ENCODE measurements at regions not wholly inside any gene's neighbourhood (a gene's known extent, or its start where the extent isn't known, plus 50 kb on each side); places are given as distances from the start of the nearest gene placed in this dataset.

GRCh38 chr1:58365328-58365727 lies 181.2 kb downstream of the OMA1 start:
- no peak for DNase-seq

- no peak for DNase-seq
Observed at GRCh38 chr1:58363585-58363984, 182.9 kb downstream of the OMA1 start.

- no peak for DNase-seq
Observed at GRCh38 chr1:58361134-58361533, 185.4 kb downstream of the OMA1 start.

GRCh38 chr1:58358346-58358745 lies 188.2 kb downstream of the OMA1 start:
- DNase-seq, result no peak

- DNase-seq, result no peak
Observed at GRCh38 chr1:58356402-58356801, 190.1 kb downstream of the OMA1 start.

- DNase-seq, result no peak
Observed at GRCh38 chr1:58353168-58353567, 193.4 kb downstream of the OMA1 start.

- DNase-seq, result no peak
Observed at GRCh38 chr1:58352476-58353092, 193.9 kb downstream of the OMA1 start.

- DNase-seq, result no peak
Observed at GRCh38 chr1:58346036-58346355, 200.5 kb downstream of the OMA1 start.

GRCh38 chr1:58345215-58346035 lies 201.1 kb downstream of the OMA1 start:
- DNase-seq, result no peak

- DNase-seq, result no peak
Observed at GRCh38 chr1:58340185-58340584, 206.3 kb downstream of the OMA1 start.

GRCh38 chr1:58338081-58338480 lies 208.4 kb downstream of the OMA1 start:
- no peak for DNase-seq

- DNase-seq, result no peak
Observed at GRCh38 chr1:58333511-58333910, 213.0 kb downstream of the OMA1 start.

GRCh38 chr1:58331156-58331555 lies 215.4 kb downstream of the OMA1 start:
- no peak for DNase-seq

- DNase-seq, result no peak
Observed at GRCh38 chr1:58325866-58326265, 220.7 kb downstream of the OMA1 start.

- no peak for DNase-seq
Observed at GRCh38 chr1:58324558-58324957, 222.0 kb downstream of the OMA1 start.

- DNase-seq, result no peak
Observed at GRCh38 chr1:58318157-58319005, 228.1 kb downstream of the OMA1 start.

- DNase-seq, result no peak
Observed at GRCh38 chr1:58317694-58318093, 228.8 kb downstream of the OMA1 start.

GRCh38 chr1:58317086-58317485 lies 229.4 kb downstream of the OMA1 start:
- no peak for DNase-seq

- no peak for DNase-seq
Observed at GRCh38 chr1:58316141-58316540, 230.4 kb downstream of the OMA1 start.

GRCh38 chr1:58312971-58313563 lies 233.5 kb downstream of the OMA1 start:
- DNase-seq, result no peak

GRCh38 chr1:58312461-58312860 lies 234.1 kb downstream of the OMA1 start:
- no peak for DNase-seq

GRCh38 chr1:58310881-58311280 lies 235.6 kb downstream of the OMA1 start:
- DNase-seq, result no peak

- DNase-seq, result no peak
Observed at GRCh38 chr1:58310469-58310868, 236.1 kb downstream of the OMA1 start.

Data from hematopoietic multipotent progenitor cell treated with erythropoietin and hydrocortisone succinate and interleukin-3 and kit ligand, for 8 days (in vitro differentiated cells).